Duodenal mucosa (tissue), 2 donors: ENCODE measurements at regions not wholly inside any gene's neighbourhood (a gene's known extent, or its start where the extent isn't known, plus 50 kb on each side); places are given as distances from the start of the nearest gene placed in this dataset.

Experiments used
- H3K27ac ChIP-seq: one replicate; pipeline ENCODE4 v1.7.0; 2013; ENCODE audit warnings: low read depth, low read length
- H3K27me3 ChIP-seq, 2 donors: one replicate each; pipeline ENCODE4 v1.7.0; 2013; ENCODE audit warnings: low read length in 2 of 2, control low read depth in 1 of 2; ENCODE audit not compliant: insufficient read depth in 2 of 2, control insufficient read depth in 1 of 2
- H3K36me3 ChIP-seq, 2 donors: one replicate each; pipeline ENCODE4 v1.7.0; 2013; ENCODE audit warnings: low read length in 2 of 2, control low read depth in 1 of 2; ENCODE audit not compliant: insufficient read depth in 2 of 2, control insufficient read depth in 1 of 2
- H3K4me1 ChIP-seq, 2 donors: one replicate each; pipeline ENCODE4 v1.7.0; 2013; ENCODE audit warnings: low read length in 2 of 2, control low read depth in 1 of 2; ENCODE audit not compliant: insufficient read depth in 2 of 2, control insufficient read depth in 1 of 2
- H3K4me3 ChIP-seq, 2 donors: one replicate each; pipeline ENCODE4 v1.7.0; 2013; ENCODE audit warnings: low read length in 2 of 2, low read depth in 1 of 2
- H3K9ac ChIP-seq, 2 donors: one replicate each; pipeline ENCODE4 v1.7.0; 2013; ENCODE audit warnings: low read length in 2 of 2, low read depth in 1 of 2
- H3K9me3 ChIP-seq, 2 donors: one replicate each; pipeline ENCODE4 v1.7.0; 2013; ENCODE audit warnings: low read length in 2 of 2, control low read depth in 1 of 2; ENCODE audit not compliant: control insufficient read depth in 1 of 2

DNA sequence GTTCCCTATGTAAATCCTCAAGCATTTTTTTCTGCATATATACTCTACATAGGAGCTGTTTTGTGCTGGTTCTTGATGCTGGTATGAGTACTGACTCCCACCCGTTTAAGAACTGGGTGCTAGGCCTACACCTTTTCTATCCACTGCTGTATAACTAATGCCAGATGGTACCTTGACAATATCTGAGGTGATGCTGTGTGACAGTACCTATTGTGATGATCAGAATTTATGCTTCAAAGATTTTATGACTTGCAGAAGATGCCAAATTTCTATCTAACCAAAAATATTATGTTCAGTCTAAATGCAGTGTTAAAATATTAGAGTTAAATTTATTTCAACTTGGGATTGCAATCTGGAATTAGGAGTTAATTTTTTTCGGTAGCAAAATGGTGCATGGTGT lies 272.3 kb upstream of the NOVA1 start:
- H3K4me1 ChIP-seq = no peaks in the 10 kb centered on the region
- no peak overlapping the region for H3K27ac ChIP-seq
- no peak overlapping the region for H3K9ac ChIP-seq
- no peaks in the 10 kb centered on the region for H3K36me3 ChIP-seq
- H3K9me3 ChIP-seq = no peaks in the 10 kb centered on the region
- H3K4me3 ChIP-seq = no peak overlapping the region
- no peaks in the 10 kb centered on the region for H3K27me3 ChIP-seq

DNA sequence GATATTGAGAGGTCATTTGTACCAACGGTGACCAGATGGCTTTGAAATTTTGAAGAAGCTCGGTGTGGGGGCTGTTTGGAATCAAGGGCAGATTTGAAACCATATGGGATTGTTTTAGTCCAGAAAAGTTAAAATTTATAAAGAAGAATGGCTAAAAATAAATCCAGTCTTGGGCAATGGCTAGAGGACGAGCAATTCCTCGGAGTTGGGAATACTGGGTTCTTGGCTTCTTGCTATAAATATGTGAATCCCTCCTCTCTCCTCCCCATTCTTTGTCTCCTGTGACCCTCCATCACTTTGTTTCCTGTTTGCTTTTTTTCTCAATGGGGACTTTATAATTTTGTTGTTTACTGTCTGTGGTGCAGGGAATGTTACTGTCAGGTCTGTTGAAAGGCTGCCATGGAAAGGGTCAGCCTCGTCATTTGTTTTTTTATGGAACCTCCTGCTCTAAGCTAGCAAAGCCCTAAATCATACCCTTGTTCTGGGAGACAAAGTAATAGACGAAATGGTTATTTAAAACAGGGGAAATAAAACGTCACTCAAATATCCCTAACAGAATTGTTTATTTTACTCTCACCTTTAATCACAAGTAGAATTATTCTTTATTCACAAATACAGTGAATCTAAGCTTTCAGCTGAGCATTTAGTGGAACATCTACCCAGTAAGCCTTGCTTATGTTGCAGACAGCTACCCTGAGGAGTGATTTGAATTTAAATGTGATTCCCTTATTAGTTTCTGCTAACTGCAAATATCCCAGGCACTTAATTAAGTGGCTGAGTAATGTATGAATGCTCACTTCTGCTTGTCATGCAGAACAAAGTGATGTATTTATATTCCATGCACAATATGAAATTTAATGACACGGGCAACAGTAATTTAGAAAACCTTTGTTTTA lies 273.1 kb upstream of the NOVA1 start:
- Histone ChIP-seq H3K27me3 (no peaks in the 10 kb centered on the region), H3K9ac (no peak overlapping the region), H3K36me3 (no peaks in the 10 kb centered on the region), H3K9me3 (no peaks in the 10 kb centered on the region), H3K4me1 (no peaks in the 10 kb centered on the region), H3K27ac (no peak overlapping the region), H3K4me3 (no peak overlapping the region)

DNA sequence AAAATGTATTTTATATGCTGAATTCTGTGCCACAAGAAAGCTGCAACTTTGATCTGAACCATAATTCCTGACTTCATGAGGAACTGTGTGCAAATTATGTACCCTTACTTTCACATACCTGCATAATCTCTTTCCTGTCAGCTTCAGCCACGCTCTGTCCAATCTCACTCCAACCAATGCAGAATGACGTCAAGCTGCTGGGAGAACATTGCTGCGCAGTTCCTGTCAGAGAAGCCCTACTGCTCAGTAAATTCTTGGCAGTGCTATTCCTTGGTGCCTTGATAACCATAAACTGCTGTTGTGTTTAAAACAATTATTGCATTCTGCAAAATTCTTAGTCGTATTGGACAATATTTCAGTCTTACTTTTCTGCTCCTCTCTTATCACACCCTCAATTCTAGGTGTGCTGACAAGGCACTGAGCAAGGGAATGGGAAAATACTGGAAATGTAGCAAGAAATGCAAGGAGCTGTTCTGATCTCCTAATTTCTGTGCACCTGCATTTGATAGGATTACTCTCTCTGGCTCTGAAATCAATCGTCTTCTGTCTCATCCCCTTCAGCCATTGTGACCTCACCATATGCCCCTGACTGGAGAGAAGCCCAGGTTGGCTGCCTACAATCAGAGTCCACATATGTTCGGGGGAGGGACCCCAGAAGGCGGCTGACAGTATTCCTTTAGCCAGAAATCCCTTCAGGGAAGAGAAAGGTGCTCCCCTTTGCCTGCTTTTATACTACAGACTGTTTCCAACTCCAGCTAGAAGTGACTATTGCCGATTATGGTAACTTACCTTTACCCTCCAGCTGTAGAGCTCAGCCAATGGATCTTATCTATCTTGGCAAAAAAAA lies 274.9 kb upstream of the NOVA1 start:
- Histone ChIP-seq H3K36me3 (no peaks in the 10 kb centered on the region), H3K9me3 (no peaks in the 10 kb centered on the region), H3K4me3 (no peak overlapping the region), H3K27ac (no peak overlapping the region), H3K9ac (no peak overlapping the region), H3K27me3 (no peaks in the 10 kb centered on the region), H3K4me1 (no peaks in the 10 kb centered on the region)

GRCh38 chr14:26873362-26873960 lies 275.6 kb upstream of the NOVA1 start:
- H3K36me3 ChIP-seq = no peaks in the 10 kb centered on the region
- H3K9me3 ChIP-seq = no peaks in the 10 kb centered on the region
- H3K27ac ChIP-seq = no peak overlapping the region
- H3K9ac ChIP-seq = no peak overlapping the region
- H3K4me1 ChIP-seq = no peaks in the 10 kb centered on the region
- no peak overlapping the region for H3K4me3 ChIP-seq
- H3K27me3 ChIP-seq = no peaks in the 10 kb centered on the region

DNA sequence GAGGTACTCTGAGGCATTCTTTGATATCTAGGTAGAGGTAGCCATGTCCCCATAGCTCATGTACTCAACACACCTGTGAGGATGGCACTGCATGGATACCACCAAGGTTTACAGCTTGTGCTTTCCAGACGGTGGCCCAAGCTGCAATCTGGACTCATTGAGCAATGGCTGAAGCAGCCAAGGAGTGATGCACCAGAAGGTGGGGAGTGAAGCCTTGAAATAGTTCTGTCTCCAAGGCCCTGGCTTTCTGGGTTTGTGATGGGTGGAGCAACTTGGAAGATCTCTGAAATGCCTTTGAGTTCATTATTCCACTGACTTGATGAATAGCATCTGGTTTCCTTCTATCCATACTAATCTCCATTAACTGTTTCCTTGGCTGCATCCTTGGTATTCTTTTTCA lies 290.0 kb upstream of the NOVA1 start:
- no peak overlapping the region for H3K27ac ChIP-seq
- peaks cover 3 to 9% of the 10 kb centered on the region in 2 donors for H3K9me3 ChIP-seq
- H3K27me3 ChIP-seq = no peaks in the 10 kb centered on the region
- no peaks in the 10 kb centered on the region for H3K36me3 ChIP-seq
- H3K9ac ChIP-seq = no peak overlapping the region
- H3K4me1 ChIP-seq = no peaks in the 10 kb centered on the region
- no peak overlapping the region for H3K4me3 ChIP-seq

- Histone ChIP-seq H3K9me3 (peaks cover 3 to 9% of the 10 kb centered on the region in 2 donors), H3K9ac (no peak overlapping the region), H3K36me3 (no peaks in the 10 kb centered on the region)
Measured at GRCh38 chr14:26888592-26888991, 290.8 kb upstream of the NOVA1 start.

DNA sequence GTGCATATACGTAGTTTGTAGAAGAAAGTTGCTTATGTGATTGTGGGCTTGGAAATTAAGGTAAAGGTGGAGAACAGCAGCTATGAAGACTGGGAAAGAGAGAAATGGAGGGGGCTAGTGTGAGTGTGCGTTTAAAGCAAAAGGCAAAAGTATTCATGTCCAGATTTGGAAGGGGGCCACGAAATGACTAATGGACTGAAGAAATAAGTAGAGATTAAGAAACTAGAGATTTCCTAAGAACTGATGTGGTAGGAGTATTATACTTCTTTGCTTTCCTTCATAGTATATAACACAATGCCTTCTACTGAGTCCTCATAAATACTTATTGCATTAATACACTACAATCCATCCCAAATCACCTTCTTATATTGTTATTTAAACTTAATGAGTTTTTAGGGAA lies 298.6 kb upstream of the NOVA1 start:
- Histone ChIP-seq H3K9ac (no peak overlapping the region), H3K27ac (no peak overlapping the region), H3K4me3 (no peak overlapping the region), H3K27me3 (no peaks in the 10 kb centered on the region), H3K4me1 (no peaks in the 10 kb centered on the region), H3K9me3 (peaks cover 0 to 11% of the 10 kb centered on the region in 2 donors), H3K36me3 (no peaks in the 10 kb centered on the region)

More at GRCh38 chr14:26888592-26888991, 290.8 kb upstream of the NOVA1 start:
- no peak overlapping the region for H3K27ac ChIP-seq
- H3K27me3 ChIP-seq = no peaks in the 10 kb centered on the region
- H3K4me1 ChIP-seq = no peaks in the 10 kb centered on the region
- H3K4me3 ChIP-seq = no peak overlapping the region

DNA sequence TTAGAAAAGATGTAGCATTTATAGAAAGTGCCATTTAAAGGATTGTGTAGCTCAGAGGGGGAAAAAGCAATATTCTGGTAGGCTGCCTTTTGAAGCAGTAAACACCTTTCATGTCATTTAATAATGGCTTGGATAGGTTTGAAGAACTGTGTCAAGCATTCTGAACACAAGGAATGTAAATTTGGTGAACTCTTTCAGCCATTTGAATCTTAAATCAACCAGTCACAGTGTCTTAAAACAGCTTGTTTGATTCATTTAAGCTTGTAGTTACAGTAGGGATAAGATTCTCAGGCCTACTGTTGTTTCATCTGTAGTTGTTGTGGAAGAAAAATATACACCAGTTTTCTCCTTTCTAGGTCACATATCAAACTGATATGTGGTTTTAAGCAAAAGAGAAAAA lies 299.4 kb upstream of the NOVA1 start:
- Histone ChIP-seq H3K4me1 (no peaks in the 10 kb centered on the region), H3K36me3 (no peaks in the 10 kb centered on the region), H3K9ac (no peak overlapping the region), H3K9me3 (peaks cover 0 to 11% of the 10 kb centered on the region in 2 donors), H3K27me3 (no peaks in the 10 kb centered on the region), H3K27ac (no peak overlapping the region), H3K4me3 (no peak overlapping the region)

GRCh38 chr14:26905229-26905628 lies 307.4 kb upstream of the NOVA1 start:
- Histone ChIP-seq H3K4me1 (no peaks in the 10 kb centered on the region), H3K27me3 (no peaks in the 10 kb centered on the region), H3K9ac (no peak overlapping the region), H3K4me3 (no peak overlapping the region), H3K9me3 (peaks cover 0 to 4% of the 10 kb centered on the region in 2 donors), H3K27ac (no peak overlapping the region), H3K36me3 (no peaks in the 10 kb centered on the region)

DNA sequence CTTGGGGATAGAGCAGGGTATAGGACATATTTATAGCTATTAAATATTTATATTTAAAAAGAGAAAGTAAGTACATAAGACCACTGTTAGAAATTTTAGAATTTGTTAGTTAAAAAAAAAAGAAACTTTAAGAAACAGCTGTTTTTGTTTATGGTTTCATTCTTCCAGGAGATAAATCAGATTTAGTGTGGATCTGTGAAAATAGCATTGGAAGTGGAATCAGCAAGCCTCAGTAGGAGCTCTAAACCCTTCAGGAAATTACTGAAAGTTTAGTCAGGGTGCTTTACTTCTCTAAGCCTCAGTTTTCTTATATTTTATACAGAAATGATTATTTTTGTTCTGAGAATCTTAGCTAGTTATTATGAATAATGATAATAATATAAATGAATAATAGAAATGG lies 316.0 kb upstream of the NOVA1 start:
- no peaks in the 10 kb centered on the region for H3K4me1 ChIP-seq
- no peak overlapping the region for H3K9ac ChIP-seq
- no peaks in the 10 kb centered on the region for H3K36me3 ChIP-seq
- no peak overlapping the region for H3K27ac ChIP-seq
- H3K27me3 ChIP-seq = no peaks in the 10 kb centered on the region
- no peaks in the 10 kb centered on the region for H3K9me3 ChIP-seq
- no peak overlapping the region for H3K4me3 ChIP-seq
